ENCODE measurements at regions not wholly inside any gene's neighbourhood (a gene's known extent, or its start where the extent isn't known, plus 50 kb on each side); places are given as distances from the start of the nearest gene placed in this dataset.

GRCh38 chr11:127191261-127191660, 190.7 kb upstream of the KIRREL3 start:
- no peaks in the 10 kb centered on the region for H3K27me3 ChIP-seq
- no peaks in the 10 kb centered on the region for H3K4me1 ChIP-seq
- no peak for DNase-seq
- H3K27ac ChIP-seq, result no peak overlapping the region
- H3K9me3 ChIP-seq, result no peaks in the 10 kb centered on the region
- H3K4me3 ChIP-seq, result no peak overlapping the region
- intact Hi-C loops (cut with DNase I; ENCODE audit: low total_unique reads), result no loop called here
- H3K36me3 ChIP-seq, result no peaks in the 10 kb centered on the region
- TF ChIP-seq POLR2A (IDR thresholded peaks at IDR 0.05), result no peak
- TF ChIP-seq, protein P1, sequence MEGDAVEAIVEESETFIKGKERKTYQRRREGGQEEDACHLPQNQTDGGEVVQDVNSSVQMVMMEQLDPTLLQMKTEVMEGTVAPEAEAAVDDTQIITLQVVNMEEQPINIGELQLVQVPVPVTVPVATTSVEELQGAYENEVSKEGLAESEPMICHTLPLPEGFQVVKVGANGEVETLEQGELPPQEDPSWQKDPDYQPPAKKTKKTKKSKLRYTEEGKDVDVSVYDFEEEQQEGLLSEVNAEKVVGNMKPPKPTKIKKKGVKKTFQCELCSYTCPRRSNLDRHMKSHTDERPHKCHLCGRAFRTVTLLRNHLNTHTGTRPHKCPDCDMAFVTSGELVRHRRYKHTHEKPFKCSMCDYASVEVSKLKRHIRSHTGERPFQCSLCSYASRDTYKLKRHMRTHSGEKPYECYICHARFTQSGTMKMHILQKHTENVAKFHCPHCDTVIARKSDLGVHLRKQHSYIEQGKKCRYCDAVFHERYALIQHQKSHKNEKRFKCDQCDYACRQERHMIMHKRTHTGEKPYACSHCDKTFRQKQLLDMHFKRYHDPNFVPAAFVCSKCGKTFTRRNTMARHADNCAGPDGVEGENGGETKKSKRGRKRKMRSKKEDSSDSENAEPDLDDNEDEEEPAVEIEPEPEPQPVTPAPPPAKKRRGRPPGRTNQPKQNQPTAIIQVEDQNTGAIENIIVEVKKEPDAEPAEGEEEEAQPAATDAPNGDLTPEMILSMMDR (IDR thresholded peaks at IDR 0.05), result no peak

GRCh38 chr11:127182586-127183203, 182.1 kb upstream of the KIRREL3 start:
- Histone ChIP-seq H3K36me3 (no peaks in the 10 kb centered on the region), H3K27ac (no peak overlapping the region), H3K9me3 (no peaks in the 10 kb centered on the region), H3K4me3 (no peak overlapping the region), H3K4me1 (no peaks in the 10 kb centered on the region), H3K27me3 (no peaks in the 10 kb centered on the region)
- DNase-seq, result no peak
- intact Hi-C loops (cut with DNase I; ENCODE audit: low total_unique reads), result no loop called here
- TF ChIP-seq, protein P1 (IDR thresholded peaks at IDR 0.05), result no peak
- TF ChIP-seq POLR2A (IDR thresholded peaks at IDR 0.05), result no peak

DNA sequence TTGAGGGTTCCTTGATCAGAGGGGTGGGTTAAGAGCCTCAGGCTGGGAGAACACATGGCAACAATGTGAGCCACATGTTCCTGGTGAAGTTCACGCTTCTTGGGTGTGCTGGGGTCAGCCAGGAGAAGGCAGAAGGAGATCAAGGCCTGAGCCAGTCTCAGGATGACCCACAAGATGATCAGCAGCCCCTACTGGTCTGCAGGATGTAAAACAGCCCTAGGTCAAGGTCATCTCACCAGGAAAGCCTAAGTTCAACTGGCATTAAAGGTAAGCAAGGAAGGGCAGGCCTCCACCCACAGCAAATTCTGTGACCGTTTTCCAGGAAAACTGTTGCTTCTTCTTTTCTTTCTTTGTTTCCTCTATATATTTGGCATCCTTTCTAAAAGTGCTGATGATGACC, 156.7 kb upstream of the KIRREL3 start:
- Histone ChIP-seq H3K27ac (no peak overlapping the region), H3K36me3 (no peaks in the 10 kb centered on the region), H3K9me3 (no peaks in the 10 kb centered on the region), H3K4me1 (no peaks in the 10 kb centered on the region), H3K27me3 (no peaks in the 10 kb centered on the region), H3K4me3 (no peak overlapping the region)
- DNase-seq, result no peak
- TF ChIP-seq, protein P1 (IDR thresholded peaks at IDR 0.05), result no peak
- no peak for TF ChIP-seq POLR2A (IDR thresholded peaks at IDR 0.05)
- intact Hi-C loops (cut with DNase I; ENCODE audit: low total_unique reads), result no loop called here

- no peak for DNase-seq
- intact Hi-C loops (cut with DNase I; ENCODE audit: low total_unique reads), result no loop called here
- no peaks in the 10 kb centered on the region for H3K36me3 ChIP-seq
- no peaks in the 10 kb centered on the region for H3K27me3 ChIP-seq
- no peak overlapping the region for H3K4me3 ChIP-seq
- TF ChIP-seq, protein P1 (IDR thresholded peaks at IDR 0.05), result no peak
- TF ChIP-seq POLR2A (IDR thresholded peaks at IDR 0.05), result no peak
- no peak overlapping the region for H3K27ac ChIP-seq
- no peaks in the 10 kb centered on the region for H3K9me3 ChIP-seq
- H3K4me1 ChIP-seq, result no peaks in the 10 kb centered on the region
Observed at GRCh38 chr11:127149410-127149809, 148.8 kb upstream of the KIRREL3 start.

GRCh38 chr11:127143251-127143650, 142.7 kb upstream of the KIRREL3 start:
- intact Hi-C loops (cut with DNase I; ENCODE audit: low total_unique reads), result no loop called here
- no peak for TF ChIP-seq POLR2A (IDR thresholded peaks at IDR 0.05)
- TF ChIP-seq, protein P1 (IDR thresholded peaks at IDR 0.05), result no peak
- H3K4me1 ChIP-seq, result no peaks in the 10 kb centered on the region
- no peak for DNase-seq
- no peak overlapping the region for H3K27ac ChIP-seq
- H3K27me3 ChIP-seq, result no peaks in the 10 kb centered on the region
- no peaks in the 10 kb centered on the region for H3K9me3 ChIP-seq
- H3K36me3 ChIP-seq, result no peaks in the 10 kb centered on the region
- H3K4me3 ChIP-seq, result no peak overlapping the region

Measured in uterus (tissue), 3 donors.